ENCODE measurements at regions not wholly inside any gene's neighbourhood (a gene's known extent, or its start where the extent isn't known, plus 50 kb on each side); places are given as distances from the start of the nearest gene placed in this dataset.

GRCh38 chr15:69751147-69751546, 298.5 kb downstream of the RPLP1 start:
- Histone ChIP-seq H2AK5ac (ENCODE audit: low read depth, low read length) (no peak overlapping the region), H2BK5ac (ENCODE audit: low read depth, low read length, poor library complexity, severe bottlenecking) (no peak overlapping the region), H2AK9ac (replicated peaks; ENCODE audit: low read depth, low read length, poor library complexity) (no peak overlapping the region), H3K4me3 (ENCODE audit: insufficient read depth, low read depth, low read length) (no peak overlapping the region), H3K9ac (ENCODE audit: low read depth, low read length) (no peak overlapping the region), H2AFZ (replicated peaks; ENCODE audit: low read length, poor library complexity) (no peak overlapping the region), H3K23ac (ENCODE audit: low read depth, low read length) (no peak overlapping the region), H2BK120ac (ENCODE audit: low read depth, low read length) (no peak overlapping the region), H3K4ac (ENCODE audit: low read depth, low read length) (no peak overlapping the region), H3K79me1 (ENCODE audit: low read depth in 1 of 2, low read length in 2 of 2) (no peaks in the 10 kb centered on the region), H3K4me2 (ENCODE audit: low read depth, low read length) (no peak overlapping the region), H3K9me1 (ENCODE audit: insufficient read depth, low read length) (no peaks in the 10 kb centered on the region), H4K91ac (ENCODE audit: insufficient read depth, low read depth, low read length) (no peak overlapping the region), H3K36me3 (ENCODE audit: control insufficient read depth, insufficient read depth, low read length) (no peaks in the 10 kb centered on the region), H3K18ac (ENCODE audit: low read depth, low read length) (no peak overlapping the region), H3K4me1 (ENCODE audit: control insufficient read depth, insufficient read depth, low read length) (no peaks in the 10 kb centered on the region), H3K27me3 (ENCODE audit: control insufficient read depth, insufficient read depth, low read length) (peaks cover 37% of the 10 kb centered on the region), H3K56ac (ENCODE audit: extremely low read depth, insufficient read depth, low read length) (no peak overlapping the region), H2BK15ac (ENCODE audit: low read depth, low read length) (no peak overlapping the region), H2BK20ac (ENCODE audit: low read depth, low read length) (no peak overlapping the region), H3K9me3 (ENCODE audit: control insufficient read depth, insufficient read depth, low read length) (peaks cover 6% of the 10 kb centered on the region), H3K27ac (ENCODE audit: insufficient read depth, low read length) (no peak overlapping the region), H4K8ac (ENCODE audit: low read depth in 2 of 2, low read length in 2 of 2) (no peak overlapping the region), H3K14ac (replicated peaks; ENCODE audit: low read depth, low read length) (no peak overlapping the region), H4K5ac (ENCODE audit: low read depth, low read length) (no peak overlapping the region), H4K20me1 (ENCODE audit: insufficient read depth, low read length) (no peaks in the 10 kb centered on the region)
- 67% methylated on average over 1 of the region's 2 CpGs; no CpG with 5 or more reads in 1 of the 2 experiments for WGBS, 2 experiments (ENCODE audit: extremely low coverage in 2 of 2, insufficient read length in 1 of 2)
- no peak for ATAC-seq (ENCODE audit: low read depth)
- TF ChIP-seq RAD21 (IDR thresholded peaks at IDR 0.05; ENCODE audit: low read length) (no peak), FOS (IDR thresholded peaks at IDR 0.05; ENCODE audit: low read depth, low read length) (no peak), CTCF (conservative IDR thresholded peaks at IDR 0.05; ENCODE audit: low read depth, low read length) (no peak), BHLHE40 (IDR thresholded peaks at IDR 0.05; ENCODE audit: low read depth, low read length) (no peak), RFX5 (IDR thresholded peaks at IDR 0.05; ENCODE audit: low read depth, low read length) (no peak), CEBPB (IDR thresholded peaks at IDR 0.05; ENCODE audit: low read depth, low read length) (no peak), MXI1 (IDR thresholded peaks at IDR 0.05; ENCODE audit: borderline replicate concordance, low read depth, low read length) (no peak), MAZ (IDR thresholded peaks at IDR 0.05; ENCODE audit: borderline replicate concordance, low read depth, low read length) (no peak), RCOR1 (IDR thresholded peaks at IDR 0.05; ENCODE audit: insufficient replicate concordance, low read length) (no peak), USF2 (IDR thresholded peaks at IDR 0.05; ENCODE audit: low read depth, low read length) (no peak), NFE2L2 (IDR thresholded peaks at IDR 0.05; ENCODE audit: low read depth, low read length) (no peak), CHD1 (IDR thresholded peaks at IDR 0.05; ENCODE audit: low read depth, low read length) (no peak)
- in situ Hi-C loops (cut with MboI; ENCODE audit: low sequenced_read_pairs) (no loop called here), intact Hi-C loops (cut with micrococcal nuclease) (no loop called here), dilution Hi-C loops (cut with HindIII; ENCODE audit: low sequenced_read_pairs, unreplicated experiment) (no loop called here)
- no TSS peak for BruUV-seq (replicated peaks)
- ChIA-PET CTCF (no interaction called here), POLR2A (ENCODE audit: unreplicated experiment) (no interaction called here)
- DNase-seq = no peak
